ENCODE measurements at regions not wholly inside any gene's neighbourhood (a gene's known extent, or its start where the extent isn't known, plus 50 kb on each side); places are given as distances from the start of the nearest gene placed in this dataset.

DNA sequence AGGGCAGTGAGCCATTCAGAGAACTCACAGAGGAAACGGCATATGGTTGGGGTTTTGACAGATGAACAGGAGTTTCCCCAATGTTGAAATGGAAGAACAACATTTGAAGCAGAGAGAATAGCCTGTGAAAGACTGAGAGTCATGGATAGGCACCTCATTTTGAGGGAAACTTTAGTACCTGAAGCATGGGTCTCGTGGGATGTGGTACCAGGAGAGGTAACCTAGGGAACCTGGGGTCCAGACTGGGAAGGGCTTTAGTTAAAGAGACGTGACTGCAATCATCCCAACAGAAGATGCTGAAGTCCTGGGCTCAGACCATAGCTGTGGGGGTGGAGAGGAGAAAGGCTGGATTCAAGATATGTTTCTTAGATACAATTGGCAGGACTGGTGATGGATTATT, 137.8 kb upstream of the CCL2 start:
- TF ChIP-seq, protein P1, sequence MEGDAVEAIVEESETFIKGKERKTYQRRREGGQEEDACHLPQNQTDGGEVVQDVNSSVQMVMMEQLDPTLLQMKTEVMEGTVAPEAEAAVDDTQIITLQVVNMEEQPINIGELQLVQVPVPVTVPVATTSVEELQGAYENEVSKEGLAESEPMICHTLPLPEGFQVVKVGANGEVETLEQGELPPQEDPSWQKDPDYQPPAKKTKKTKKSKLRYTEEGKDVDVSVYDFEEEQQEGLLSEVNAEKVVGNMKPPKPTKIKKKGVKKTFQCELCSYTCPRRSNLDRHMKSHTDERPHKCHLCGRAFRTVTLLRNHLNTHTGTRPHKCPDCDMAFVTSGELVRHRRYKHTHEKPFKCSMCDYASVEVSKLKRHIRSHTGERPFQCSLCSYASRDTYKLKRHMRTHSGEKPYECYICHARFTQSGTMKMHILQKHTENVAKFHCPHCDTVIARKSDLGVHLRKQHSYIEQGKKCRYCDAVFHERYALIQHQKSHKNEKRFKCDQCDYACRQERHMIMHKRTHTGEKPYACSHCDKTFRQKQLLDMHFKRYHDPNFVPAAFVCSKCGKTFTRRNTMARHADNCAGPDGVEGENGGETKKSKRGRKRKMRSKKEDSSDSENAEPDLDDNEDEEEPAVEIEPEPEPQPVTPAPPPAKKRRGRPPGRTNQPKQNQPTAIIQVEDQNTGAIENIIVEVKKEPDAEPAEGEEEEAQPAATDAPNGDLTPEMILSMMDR (IDR thresholded peaks at IDR 0.05; ENCODE audit: low read length): no peak
- TF ChIP-seq EZH2 (IDR thresholded peaks at IDR 0.05; ENCODE audit: borderline replicate concordance, low read length): no peak
